ENCODE measurements at regions not wholly inside any gene's neighbourhood (a gene's known extent, or its start where the extent isn't known, plus 50 kb on each side); places are given as distances from the start of the nearest gene placed in this dataset.

DNA sequence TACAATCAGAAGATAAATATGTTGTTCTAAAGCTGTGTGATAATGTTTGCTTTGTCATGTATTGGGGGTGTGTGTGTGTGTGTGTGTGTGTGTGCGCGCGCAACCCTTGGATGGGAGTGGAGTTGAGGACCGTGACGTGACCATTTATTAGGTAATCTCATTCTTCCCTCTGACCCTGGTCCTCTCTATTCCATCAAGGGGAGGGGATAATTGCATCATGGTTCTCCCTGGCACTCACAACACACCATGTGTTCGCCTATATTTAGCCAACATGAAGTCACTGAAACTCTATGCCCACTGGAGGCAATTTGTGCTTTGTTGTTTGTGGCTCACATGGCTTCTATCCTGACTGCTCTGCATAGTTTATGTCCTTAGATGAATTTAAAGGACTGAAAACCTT lies 79.8 kb upstream of the LRPPRC start:
- no peaks in the 10 kb centered on the region for H3K27me3 ChIP-seq (ENCODE audit: control insufficient read depth, insufficient read depth, low read length)
- in situ Hi-C loops (cut with HindIII; ENCODE audit: low pct_unique_long_range_greater_than_20kb, low sequenced_read_pairs) = no loop called here
- H3K4me3 ChIP-seq (ENCODE audit: low read depth in 2 of 2, low read length in 2 of 2) = no peak overlapping the region
- H3K9me3 ChIP-seq (ENCODE audit: control insufficient read depth, insufficient read depth, low read depth, low read length) = no peaks in the 10 kb centered on the region
- TF ChIP-seq POLR2AphosphoS5 (IDR thresholded peaks at IDR 0.05; ENCODE audit: low read depth, low read length) = no peak
- POLR2A ChIA-PET = no interaction called here
- H3K27ac ChIP-seq (ENCODE audit: low read length) = no peak overlapping the region
- ATAC-seq (no peak), DNase-seq (ENCODE audit: low read depth, low spot score) (no peak)
- no peaks in the 10 kb centered on the region for H3K36me3 ChIP-seq (ENCODE audit: control insufficient read depth, insufficient read depth, low read length)
- H3K4me1 ChIP-seq (ENCODE audit: control insufficient read depth, insufficient read depth, low read length) = no peaks in the 10 kb centered on the region
- intact Hi-C loops (cut with micrococcal nuclease; ENCODE audit: unreplicated experiment) = no loop called here
- BruUV-seq (replicated peaks) = no TSS peak
- CTCF ChIA-PET = no interaction called here

DNA sequence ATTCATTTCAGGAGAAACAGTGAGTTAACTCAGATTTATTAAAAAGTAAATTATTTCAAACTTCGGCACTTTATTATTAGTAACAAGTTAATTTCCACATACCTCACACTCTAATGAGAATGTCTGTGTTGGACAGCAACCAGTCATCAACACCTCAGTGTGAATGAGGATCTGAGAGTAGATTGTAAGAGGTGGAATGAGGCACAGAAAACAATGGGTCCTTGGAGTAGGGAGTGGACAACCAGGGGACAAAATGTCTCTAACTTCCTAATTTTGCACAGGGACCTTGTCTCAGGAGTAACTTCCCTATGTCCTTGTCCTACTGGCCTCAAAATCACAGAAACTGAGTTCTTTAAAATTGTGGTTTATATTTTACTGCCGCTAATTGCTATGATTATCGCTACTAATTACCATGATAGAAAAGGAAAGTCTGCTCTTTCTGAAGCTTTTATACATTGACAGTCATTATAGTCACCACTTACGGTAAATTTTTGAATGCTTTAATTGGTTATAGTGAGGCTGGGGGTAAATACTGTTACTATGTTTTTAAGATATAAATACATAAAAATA lies 82.2 kb upstream of the LRPPRC start:
- ATAC-seq = no peak
- CTCF ChIA-PET = no interaction called here
- H3K27me3 ChIP-seq (ENCODE audit: control insufficient read depth, insufficient read depth, low read length) = no peaks in the 10 kb centered on the region
- no TSS peak for BruUV-seq (replicated peaks)
- H3K27ac ChIP-seq (ENCODE audit: low read length) = no peak overlapping the region
- no peaks in the 10 kb centered on the region for H3K36me3 ChIP-seq (ENCODE audit: control insufficient read depth, insufficient read depth, low read length)
- in situ Hi-C loops (cut with HindIII; ENCODE audit: low pct_unique_long_range_greater_than_20kb, low sequenced_read_pairs) (no loop called here), intact Hi-C loops (cut with micrococcal nuclease; ENCODE audit: unreplicated experiment) (no loop called here)
- no peaks in the 10 kb centered on the region for H3K4me1 ChIP-seq (ENCODE audit: control insufficient read depth, insufficient read depth, low read length)
- no peak overlapping the region for H3K4me3 ChIP-seq (ENCODE audit: low read depth in 2 of 2, low read length in 2 of 2)
- no peaks in the 10 kb centered on the region for H3K9me3 ChIP-seq (ENCODE audit: control insufficient read depth, insufficient read depth, low read depth, low read length)
- no peak for DNase-seq (ENCODE audit: low read depth, low spot score)
- POLR2A ChIA-PET = no interaction called here
- TF ChIP-seq, protein P1, sequence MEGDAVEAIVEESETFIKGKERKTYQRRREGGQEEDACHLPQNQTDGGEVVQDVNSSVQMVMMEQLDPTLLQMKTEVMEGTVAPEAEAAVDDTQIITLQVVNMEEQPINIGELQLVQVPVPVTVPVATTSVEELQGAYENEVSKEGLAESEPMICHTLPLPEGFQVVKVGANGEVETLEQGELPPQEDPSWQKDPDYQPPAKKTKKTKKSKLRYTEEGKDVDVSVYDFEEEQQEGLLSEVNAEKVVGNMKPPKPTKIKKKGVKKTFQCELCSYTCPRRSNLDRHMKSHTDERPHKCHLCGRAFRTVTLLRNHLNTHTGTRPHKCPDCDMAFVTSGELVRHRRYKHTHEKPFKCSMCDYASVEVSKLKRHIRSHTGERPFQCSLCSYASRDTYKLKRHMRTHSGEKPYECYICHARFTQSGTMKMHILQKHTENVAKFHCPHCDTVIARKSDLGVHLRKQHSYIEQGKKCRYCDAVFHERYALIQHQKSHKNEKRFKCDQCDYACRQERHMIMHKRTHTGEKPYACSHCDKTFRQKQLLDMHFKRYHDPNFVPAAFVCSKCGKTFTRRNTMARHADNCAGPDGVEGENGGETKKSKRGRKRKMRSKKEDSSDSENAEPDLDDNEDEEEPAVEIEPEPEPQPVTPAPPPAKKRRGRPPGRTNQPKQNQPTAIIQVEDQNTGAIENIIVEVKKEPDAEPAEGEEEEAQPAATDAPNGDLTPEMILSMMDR (IDR thresholded peaks at IDR 0.05) = no peak
- TF ChIP-seq, protein P2, sequence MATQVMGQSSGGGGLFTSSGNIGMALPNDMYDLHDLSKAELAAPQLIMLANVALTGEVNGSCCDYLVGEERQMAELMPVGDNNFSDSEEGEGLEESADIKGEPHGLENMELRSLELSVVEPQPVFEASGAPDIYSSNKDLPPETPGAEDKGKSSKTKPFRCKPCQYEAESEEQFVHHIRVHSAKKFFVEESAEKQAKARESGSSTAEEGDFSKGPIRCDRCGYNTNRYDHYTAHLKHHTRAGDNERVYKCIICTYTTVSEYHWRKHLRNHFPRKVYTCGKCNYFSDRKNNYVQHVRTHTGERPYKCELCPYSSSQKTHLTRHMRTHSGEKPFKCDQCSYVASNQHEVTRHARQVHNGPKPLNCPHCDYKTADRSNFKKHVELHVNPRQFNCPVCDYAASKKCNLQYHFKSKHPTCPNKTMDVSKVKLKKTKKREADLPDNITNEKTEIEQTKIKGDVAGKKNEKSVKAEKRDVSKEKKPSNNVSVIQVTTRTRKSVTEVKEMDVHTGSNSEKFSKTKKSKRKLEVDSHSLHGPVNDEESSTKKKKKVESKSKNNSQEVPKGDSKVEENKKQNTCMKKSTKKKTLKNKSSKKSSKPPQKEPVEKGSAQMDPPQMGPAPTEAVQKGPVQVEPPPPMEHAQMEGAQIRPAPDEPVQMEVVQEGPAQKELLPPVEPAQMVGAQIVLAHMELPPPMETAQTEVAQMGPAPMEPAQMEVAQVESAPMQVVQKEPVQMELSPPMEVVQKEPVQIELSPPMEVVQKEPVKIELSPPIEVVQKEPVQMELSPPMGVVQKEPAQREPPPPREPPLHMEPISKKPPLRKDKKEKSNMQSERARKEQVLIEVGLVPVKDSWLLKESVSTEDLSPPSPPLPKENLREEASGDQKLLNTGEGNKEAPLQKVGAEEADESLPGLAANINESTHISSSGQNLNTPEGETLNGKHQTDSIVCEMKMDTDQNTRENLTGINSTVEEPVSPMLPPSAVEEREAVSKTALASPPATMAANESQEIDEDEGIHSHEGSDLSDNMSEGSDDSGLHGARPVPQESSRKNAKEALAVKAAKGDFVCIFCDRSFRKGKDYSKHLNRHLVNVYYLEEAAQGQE (IDR thresholded peaks at IDR 0.05; ENCODE audit: insufficient read depth in 1 of 2, low read depth in 2 of 2, low read length in 1 of 2) = peak in 1 of 2 experiments; percentile 47; a peak in 1 of 4 replicates

DNA sequence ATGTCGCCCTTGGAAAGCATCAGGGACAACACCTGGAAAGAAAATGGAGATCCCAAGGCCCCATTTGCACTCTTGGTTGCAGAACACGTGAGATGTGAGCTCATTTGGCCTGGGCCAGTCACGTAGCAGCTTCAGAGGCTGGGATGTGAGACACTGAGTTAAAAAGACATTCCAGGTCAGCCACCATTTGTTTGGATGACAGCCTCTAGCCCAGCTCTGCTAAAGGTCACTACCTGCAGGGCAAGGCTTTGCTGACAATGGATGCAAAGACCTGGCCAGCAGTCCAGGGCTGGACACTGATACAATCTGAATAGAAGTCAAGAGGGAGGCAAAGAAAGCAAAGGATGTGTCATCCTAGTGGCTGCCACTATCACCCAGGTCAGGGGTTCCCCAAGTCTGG lies 83.9 kb upstream of the LRPPRC start:
- TF ChIP-seq SIN3A (IDR thresholded peaks at IDR 0.05; ENCODE audit: borderline replicate concordance, insufficient read depth, low read depth, low read length) (no peak), TCF7L2 (IDR thresholded peaks at IDR 0.05; ENCODE audit: low read depth, low read length) (no peak), POLR2AphosphoS5 (IDR thresholded peaks at IDR 0.05; ENCODE audit: low read depth, low read length) (no peak)
- TF ChIP-seq, protein P1 (IDR thresholded peaks at IDR 0.05) = no peak
- DNase-seq (ENCODE audit: low read depth, low spot score) (no peak), ATAC-seq (peak; percentile 44; the same call in 1 of the 2 replicates)
- Histone ChIP-seq H3K36me3 (ENCODE audit: control insufficient read depth, insufficient read depth, low read length) (no peaks in the 10 kb centered on the region), H3K4me3 (ENCODE audit: low read depth in 2 of 2, low read length in 2 of 2) (no peak overlapping the region), H3K27ac (ENCODE audit: low read length) (no peak overlapping the region), H3K9me3 (ENCODE audit: control insufficient read depth, insufficient read depth, low read depth, low read length) (no peaks in the 10 kb centered on the region), H3K4me1 (ENCODE audit: control insufficient read depth, insufficient read depth, low read length) (no peaks in the 10 kb centered on the region), H3K27me3 (ENCODE audit: control insufficient read depth, insufficient read depth, low read length) (no peaks in the 10 kb centered on the region)
- in situ Hi-C loops (cut with HindIII; ENCODE audit: low pct_unique_long_range_greater_than_20kb, low sequenced_read_pairs) = no loop called here
- no TSS peak for BruUV-seq (replicated peaks)
- CTCF ChIA-PET = no interaction called here
- POLR2A ChIA-PET = no interaction called here
- intact Hi-C loops (cut with micrococcal nuclease; ENCODE audit: unreplicated experiment) = loop anchor here (10.0 kb wide), 2 partner anchors 85 to 265 kb away; partner anchors contain the start of gene PPM1B
